ENCODE measurements at regions not wholly inside any gene's neighbourhood (a gene's known extent, or its start where the extent isn't known, plus 50 kb on each side); places are given as distances from the start of the nearest gene placed in this dataset.

- Histone ChIP-seq H3K27ac (no peak overlapping the region), H3K36me3 (replicated peaks) (no peaks in the 10 kb centered on the region), H3K4me3 (ENCODE audit: low read depth, low read length) (no peak overlapping the region), H3K27me3 (replicated peaks) (no peaks in the 10 kb centered on the region)
- DNase-seq = no peak
- in situ Hi-C loops (cut with HindIII; ENCODE audit: low pct_ligation_motif_present, low sequenced_read_pairs) = no loop called here
- no peak for TF ChIP-seq CTCF (IDR thresholded peaks at IDR 0.05; ENCODE audit: low read depth, low read length, missing control alignments)
These were observed 867.3 kb downstream of the TYW1 start for GRCh38 chr7:67863911-67864310.

- H3K36me3 ChIP-seq (replicated peaks) = no peaks in the 10 kb centered on the region
These were observed 869.4 kb downstream of the TYW1 start for GRCh38 chr7:67866054-67866453.

GRCh38 chr7:67866812-67867211 is 870.2 kb downstream of the TYW1 start:
- no peaks in the 10 kb centered on the region for H3K36me3 ChIP-seq (replicated peaks)
- DNase-seq = no peak
- in situ Hi-C loops (cut with HindIII; ENCODE audit: low pct_ligation_motif_present, low sequenced_read_pairs) = no loop called here
- TF ChIP-seq CTCF (IDR thresholded peaks at IDR 0.05; ENCODE audit: low read depth, low read length, missing control alignments) = no peak
- H3K27me3 ChIP-seq (replicated peaks) = no peaks in the 10 kb centered on the region
- no peak overlapping the region for H3K4me3 ChIP-seq (ENCODE audit: low read depth, low read length)
- no peak overlapping the region for H3K27ac ChIP-seq

More at GRCh38 chr7:67866054-67866453, 869.4 kb downstream of the TYW1 start:
- Histone ChIP-seq H3K4me3 (ENCODE audit: low read depth, low read length) (no peak overlapping the region), H3K27ac (no peak overlapping the region), H3K27me3 (replicated peaks) (no peaks in the 10 kb centered on the region)
- no peak for TF ChIP-seq CTCF (IDR thresholded peaks at IDR 0.05; ENCODE audit: low read depth, low read length, missing control alignments)
- in situ Hi-C loops (cut with HindIII; ENCODE audit: low pct_ligation_motif_present, low sequenced_read_pairs) = no loop called here
- DNase-seq = no peak

- in situ Hi-C loops (cut with HindIII; ENCODE audit: low pct_ligation_motif_present, low sequenced_read_pairs) = no loop called here
- DNase-seq = no peak
- no peaks in the 10 kb centered on the region for H3K36me3 ChIP-seq (replicated peaks)
- no peak for TF ChIP-seq CTCF (IDR thresholded peaks at IDR 0.05; ENCODE audit: low read depth, low read length, missing control alignments)
- no peaks in the 10 kb centered on the region for H3K27me3 ChIP-seq (replicated peaks)
- no peak overlapping the region for H3K27ac ChIP-seq
- H3K4me3 ChIP-seq (ENCODE audit: low read depth, low read length) = no peak overlapping the region
These were observed 873.8 kb downstream of the TYW1 start for GRCh38 chr7:67870396-67870795.

GRCh38 chr7:67875558-67875957 is 878.9 kb downstream of the TYW1 start:
- H3K4me3 ChIP-seq (ENCODE audit: low read depth, low read length) = no peak overlapping the region
- in situ Hi-C loops (cut with HindIII; ENCODE audit: low pct_ligation_motif_present, low sequenced_read_pairs) = no loop called here
- H3K27me3 ChIP-seq (replicated peaks) = no peaks in the 10 kb centered on the region
- no peak overlapping the region for H3K27ac ChIP-seq
- DNase-seq = no peak
- H3K36me3 ChIP-seq (replicated peaks) = no peaks in the 10 kb centered on the region
- no peak for TF ChIP-seq CTCF (IDR thresholded peaks at IDR 0.05; ENCODE audit: low read depth, low read length, missing control alignments)

- H3K4me3 ChIP-seq (ENCODE audit: low read depth, low read length) = no peak overlapping the region
- no peaks in the 10 kb centered on the region for H3K27me3 ChIP-seq (replicated peaks)
- no peak for DNase-seq
- TF ChIP-seq CTCF (IDR thresholded peaks at IDR 0.05; ENCODE audit: low read depth, low read length, missing control alignments) = no peak
- H3K36me3 ChIP-seq (replicated peaks) = no peaks in the 10 kb centered on the region
- no peak overlapping the region for H3K27ac ChIP-seq
- in situ Hi-C loops (cut with HindIII; ENCODE audit: low pct_ligation_motif_present, low sequenced_read_pairs) = no loop called here
These were observed 882.2 kb downstream of the TYW1 start for GRCh38 chr7:67878808-67879207.
